ENCODE measurements at regions not wholly inside any gene's neighbourhood (a gene's known extent, or its start where the extent isn't known, plus 50 kb on each side); places are given as distances from the start of the nearest gene placed in this dataset.

DNA sequence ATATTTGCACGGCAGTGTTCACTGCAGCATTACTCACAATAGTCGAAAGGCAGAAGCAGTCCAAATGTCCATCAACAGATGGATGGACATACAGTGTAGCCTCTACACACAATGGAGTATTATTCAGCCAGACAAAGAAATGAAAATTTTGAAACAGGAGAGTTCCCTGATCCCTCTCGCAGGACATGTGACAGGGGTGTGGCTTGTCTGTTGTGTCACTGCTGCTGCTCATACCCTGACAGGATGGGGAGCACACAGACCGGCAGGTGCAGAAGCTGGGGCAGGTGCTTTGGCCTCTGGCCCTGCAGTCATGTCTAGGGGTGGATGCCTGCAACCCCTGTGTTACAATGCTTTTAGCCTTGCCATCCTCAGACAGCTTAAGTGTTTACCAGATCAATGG, 204.3 kb downstream of the EFNB2 start:
- TF ChIP-seq, protein P1, sequence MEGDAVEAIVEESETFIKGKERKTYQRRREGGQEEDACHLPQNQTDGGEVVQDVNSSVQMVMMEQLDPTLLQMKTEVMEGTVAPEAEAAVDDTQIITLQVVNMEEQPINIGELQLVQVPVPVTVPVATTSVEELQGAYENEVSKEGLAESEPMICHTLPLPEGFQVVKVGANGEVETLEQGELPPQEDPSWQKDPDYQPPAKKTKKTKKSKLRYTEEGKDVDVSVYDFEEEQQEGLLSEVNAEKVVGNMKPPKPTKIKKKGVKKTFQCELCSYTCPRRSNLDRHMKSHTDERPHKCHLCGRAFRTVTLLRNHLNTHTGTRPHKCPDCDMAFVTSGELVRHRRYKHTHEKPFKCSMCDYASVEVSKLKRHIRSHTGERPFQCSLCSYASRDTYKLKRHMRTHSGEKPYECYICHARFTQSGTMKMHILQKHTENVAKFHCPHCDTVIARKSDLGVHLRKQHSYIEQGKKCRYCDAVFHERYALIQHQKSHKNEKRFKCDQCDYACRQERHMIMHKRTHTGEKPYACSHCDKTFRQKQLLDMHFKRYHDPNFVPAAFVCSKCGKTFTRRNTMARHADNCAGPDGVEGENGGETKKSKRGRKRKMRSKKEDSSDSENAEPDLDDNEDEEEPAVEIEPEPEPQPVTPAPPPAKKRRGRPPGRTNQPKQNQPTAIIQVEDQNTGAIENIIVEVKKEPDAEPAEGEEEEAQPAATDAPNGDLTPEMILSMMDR (IDR thresholded peaks at IDR 0.05; ENCODE audit: poor library complexity), result no peak
- no peak for TF ChIP-seq EZH2 (IDR thresholded peaks at IDR 0.05; ENCODE audit: borderline replicate concordance)
- TF ChIP-seq EZH2phosphoT487 (IDR thresholded peaks at IDR 0.05; ENCODE audit: low read depth, severe bottlenecking, unreplicated experiment), result no peak

All from hepatocyte (in vitro differentiated cells).